HEK293T (cell line): ENCODE measurements at regions not wholly inside any gene's neighbourhood (a gene's known extent, or its start where the extent isn't known, plus 50 kb on each side); places are given as distances from the start of the nearest gene placed in this dataset.

Source experiments
- ARNT ChIP-seq: fragments of 450-650 bp; IDR thresholded peaks from 2 replicates; pipeline ENCODE4 v1.6.1; 2017; ENCODE audit warnings: mild to moderate bottlenecking
- BHLHE40 ChIP-seq: fragments of 450-650 bp; IDR thresholded peaks from 2 replicates; pipeline ENCODE4 v1.6.1; 2016; ENCODE audit warnings: mild to moderate bottlenecking, moderate library complexity, borderline replicate concordance
- CTBP1 ChIP-seq: fragments of 450-650 bp; IDR thresholded peaks from 2 replicates; pipeline ENCODE4 v1.6.1; 2016; ENCODE audit warnings: borderline replicate concordance
- ELF4 ChIP-seq: fragments of 450-650 bp; IDR thresholded peaks from 2 replicates; pipeline ENCODE4 v1.6.1; 2017; ENCODE audit warnings: antibody characterized with exemption
- FOXA1 ChIP-seq: fragments of 450-650 bp; IDR thresholded peaks from 2 replicates; pipeline ENCODE4 v1.6.1; 2016; ENCODE audit warnings: mild to moderate bottlenecking
- PKNOX1 ChIP-seq: fragments of 450-650 bp; IDR thresholded peaks from 2 replicates; pipeline ENCODE4 v1.6.1; 2016
- SP1 ChIP-seq: fragments of 450-650 bp; IDR thresholded peaks from 2 replicates; pipeline ENCODE4 v1.6.1; 2017
- ZNF384 ChIP-seq: fragments of 450-650 bp; IDR thresholded peaks from 2 replicates; pipeline ENCODE4 v1.6.1; 2016

GRCh38 chr4:140281828-140282552 is 91.5 kb upstream of the SCOC start:
- TF ChIP-seq SP1 (no peak), PKNOX1 (no peak), BHLHE40 (no peak), ELF4 (no peak), ARNT (no peak), ZNF384 (no peak), CTBP1 (no peak), FOXA1 (no peak)
